ENCODE measurements at regions not wholly inside any gene's neighbourhood (a gene's known extent, or its start where the extent isn't known, plus 50 kb on each side); places are given as distances from the start of the nearest gene placed in this dataset.
"Not testable (repeated sequence)": the region's sequence is repeated elsewhere in the genome, so short reads cannot be mapped to it uniquely, and the experiment has no call there.

- DNase-seq (ENCODE audit: low read depth): no peak
Observed at GRCh38 chr14:56422221-56422620, 157.4 kb upstream of the TMEM260 start.

- DNase-seq (ENCODE audit: low read depth): peak; percentile 76
Observed at GRCh38 chr14:56422703-56423213, 156.8 kb upstream of the TMEM260 start.

- DNase-seq (ENCODE audit: low read depth): peak; percentile 70
Observed at GRCh38 chr14:56423544-56423943, 156.1 kb upstream of the TMEM260 start.

GRCh38 chr14:56431013-56431412 lies 148.6 kb upstream of the TMEM260 start:
- DNase-seq (ENCODE audit: low read depth): no peak

- DNase-seq (ENCODE audit: low read depth): no peak
Observed at GRCh38 chr14:56449670-56450213, 129.9 kb upstream of the TMEM260 start.

- DNase-seq (ENCODE audit: low read depth): no peak
Observed at GRCh38 chr14:56452940-56453339, 126.7 kb upstream of the TMEM260 start.

GRCh38 chr14:56454680-56455079 lies 124.9 kb upstream of the TMEM260 start:
- DNase-seq (ENCODE audit: low read depth): not testable (repeated sequence)

GRCh38 chr14:56460469-56460868 lies 119.1 kb upstream of the TMEM260 start:
- DNase-seq (ENCODE audit: low read depth): no peak

GRCh38 chr14:56461276-56462275 lies 118.0 kb upstream of the TMEM260 start:
- DNase-seq (ENCODE audit: low read depth): no peak

- DNase-seq (ENCODE audit: low read depth): no peak
Observed at GRCh38 chr14:56463271-56463890, 116.2 kb upstream of the TMEM260 start.

GRCh38 chr14:56471056-56471455 lies 108.5 kb upstream of the TMEM260 start:
- no peak for DNase-seq (ENCODE audit: low read depth)

- DNase-seq (ENCODE audit: low read depth): peak; percentile 26
Observed at GRCh38 chr14:56474419-56475022, 105.1 kb upstream of the TMEM260 start.

GRCh38 chr14:56482310-56482911 lies 97.2 kb upstream of the TMEM260 start:
- peak; percentile 2 for DNase-seq (ENCODE audit: low read depth)

- DNase-seq (ENCODE audit: low read depth): peak; percentile 9
Observed at GRCh38 chr14:56487090-56487667, 92.4 kb upstream of the TMEM260 start.

GRCh38 chr14:56487761-56488160 lies 91.8 kb upstream of the TMEM260 start:
- peak; percentile 48 for DNase-seq (ENCODE audit: low read depth)

- DNase-seq (ENCODE audit: low read depth): no peak
Observed at GRCh38 chr14:56488306-56488705, 91.3 kb upstream of the TMEM260 start.

- DNase-seq (ENCODE audit: low read depth): peak; percentile 22
Observed at GRCh38 chr14:56490379-56490778, 89.2 kb upstream of the TMEM260 start.

GRCh38 chr14:56491299-56492285 lies 88.0 kb upstream of the TMEM260 start:
- DNase-seq (ENCODE audit: low read depth): peak; percentile 26

- peak; percentile 32 for DNase-seq (ENCODE audit: low read depth)
Observed at GRCh38 chr14:56494167-56494566, 85.4 kb upstream of the TMEM260 start.

GRCh38 chr14:56498112-56498511 lies 81.5 kb upstream of the TMEM260 start:
- no peak for DNase-seq (ENCODE audit: low read depth)
